Fibroblast of lung (primary cell): ENCODE measurements at regions not wholly inside any gene's neighbourhood (a gene's known extent, or its start where the extent isn't known, plus 50 kb on each side); places are given as distances from the start of the nearest gene placed in this dataset.

Experiments used
- DNase-seq, 2 donors: peaks; one replicate each; pipeline versions ENCODE4 v3.0.0 to v3.0.0-alpha.2; 2010; ENCODE audit warnings: low read depth in 2 of 2
- H2AFZ ChIP-seq: 2 replicates; pipeline ENCODE4 v1.5.1; 2012; ENCODE audit warnings: low read length, control low read depth, inconsistent platforms
- H3K27ac ChIP-seq: 2 replicates; pipeline ENCODE4 v1.5.1; 2011; ENCODE audit warnings: low read length, control low read depth; ENCODE audit not compliant: insufficient read depth
- H3K27me3 ChIP-seq: 2 replicates; pipeline ENCODE4 v1.5.1; 2011; ENCODE audit warnings: mild to moderate bottlenecking, low read length; ENCODE audit not compliant: control insufficient read depth, insufficient read depth
- H3K36me3 ChIP-seq: 2 replicates; pipeline ENCODE4 v1.5.1; 2011; ENCODE audit warnings: low read length; ENCODE audit not compliant: control insufficient read depth, insufficient read depth
- H3K4me1 ChIP-seq: 2 replicates; pipeline ENCODE4 v1.5.1; 2011; ENCODE audit warnings: low read length; ENCODE audit not compliant: control insufficient read depth, insufficient read depth; ENCODE audit errors: extremely low read depth
- H3K4me2 ChIP-seq: 2 replicates; pipeline ENCODE4 v1.5.1; 2011; ENCODE audit warnings: low read length, control low read depth; ENCODE audit not compliant: insufficient read depth; ENCODE audit errors: extremely low read depth
- H3K4me3 ChIP-seq, 4 experiments: fragments of 200-600 bp in 1 of 4; sonication (generic) in 1 of 4; replicated peaks in 1 of 4; 2 replicates each; pipeline ENCODE4 v1.5.1; 2011 to 2016; ENCODE audit warnings: low read length in 4 of 4, low read depth in 3 of 4, mild to moderate bottlenecking in 3 of 4, control low read depth in 2 of 4, inconsistent platforms in 1 of 4, mixed read lengths in 1 of 4; ENCODE audit not compliant: insufficient read depth in 1 of 4; ENCODE audit errors: control extremely low read depth in 1 of 4
- H3K79me2 ChIP-seq: 2 replicates; pipeline ENCODE4 v1.5.1; 2012; ENCODE audit warnings: mild to moderate bottlenecking, low read length, inconsistent platforms; ENCODE audit not compliant: control insufficient read depth, insufficient read depth
- H3K9ac ChIP-seq: 2 replicates; pipeline ENCODE4 v1.5.1; 2011; ENCODE audit warnings: mild to moderate bottlenecking, low read length, control low read depth; ENCODE audit not compliant: insufficient read depth
- H3K9me3 ChIP-seq: 2 replicates; pipeline ENCODE4 v1.5.1; 2012; ENCODE audit warnings: low read depth, low read length; ENCODE audit not compliant: control insufficient read depth, insufficient read depth
- H4K20me1 ChIP-seq: 2 replicates; pipeline ENCODE4 v1.5.1; 2011; ENCODE audit warnings: low read length; ENCODE audit not compliant: control insufficient read depth, insufficient read depth; ENCODE audit errors: extremely low read depth
- CTCF ChIP-seq, 2 donors: IDR thresholded peaks in 1 of 2; conservative IDR thresholded peaks in 1 of 2; 1 replicate in 1 of 2; 2 replicates in 1 of 2; pipeline ENCODE4 v1.5.1; 2011 to 2012; ENCODE audit warnings: low read length in 2 of 2, control low read depth in 1 of 2, inconsistent platforms in 1 of 2, low read depth in 1 of 2, mild to moderate bottlenecking in 1 of 2
- EZH2 ChIP-seq: IDR thresholded peaks from 2 replicates; pipeline ENCODE4 v1.5.1; 2012; ENCODE audit warnings: low read length, control low read depth, mild to moderate bottlenecking; ENCODE audit errors: missing control alignments

GRCh38 chr6:16851044-16851540 lies 89.8 kb upstream of the ATXN1 start:
- DNase-seq, result no peak
- TF ChIP-seq CTCF (conservative IDR thresholded peaks at IDR 0.05 in 1 of 2, IDR thresholded peaks at IDR 0.05 in 1 of 2; ENCODE audit: low read depth in 1 of 2, low read length in 2 of 2) (no peak), EZH2 (no peak)
- Histone ChIP-seq H2AFZ (no peak overlapping the region), H3K27ac (no peak overlapping the region), H3K9me3 (no peaks in the 10 kb centered on the region), H3K79me2 (no peaks in the 10 kb centered on the region), H3K9ac (no peak overlapping the region), H3K27me3 (no peaks in the 10 kb centered on the region), H3K4me3 (no peak overlapping the region), H3K4me2 (no peak overlapping the region), H4K20me1 (no peaks in the 10 kb centered on the region), H3K4me1 (no peaks in the 10 kb centered on the region), H3K36me3 (no peaks in the 10 kb centered on the region)

GRCh38 chr6:16850681-16851026 lies 89.4 kb upstream of the ATXN1 start:
- H3K4me2 ChIP-seq, result no peak overlapping the region
- no peak overlapping the region for H3K9ac ChIP-seq
- no peaks in the 10 kb centered on the region for H3K4me1 ChIP-seq
- no peaks in the 10 kb centered on the region for H3K9me3 ChIP-seq
- H3K36me3 ChIP-seq, result no peaks in the 10 kb centered on the region
- no peaks in the 10 kb centered on the region for H3K79me2 ChIP-seq
- no peaks in the 10 kb centered on the region for H4K20me1 ChIP-seq
- TF ChIP-seq EZH2, result no peak
- no peak overlapping the region for H3K27ac ChIP-seq
- H3K4me3 ChIP-seq, result no peak overlapping the region
- DNase-seq, result no peak
- H2AFZ ChIP-seq, result no peak overlapping the region
- no peaks in the 10 kb centered on the region for H3K27me3 ChIP-seq

GRCh38 chr6:16849988-16850680 lies 88.9 kb upstream of the ATXN1 start:
- Histone ChIP-seq H4K20me1 (no peaks in the 10 kb centered on the region), H3K4me1 (no peaks in the 10 kb centered on the region), H2AFZ (no peak overlapping the region), H3K9ac (no peak overlapping the region), H3K27me3 (no peaks in the 10 kb centered on the region), H3K9me3 (no peaks in the 10 kb centered on the region), H3K4me3 (no peak overlapping the region), H3K79me2 (no peaks in the 10 kb centered on the region), H3K4me2 (no peak overlapping the region), H3K27ac (no peak overlapping the region), H3K36me3 (no peaks in the 10 kb centered on the region)
- peak in 1 of 2 donors; percentile 55 for DNase-seq
- TF ChIP-seq CTCF (conservative IDR thresholded peaks at IDR 0.05 in 1 of 2, IDR thresholded peaks at IDR 0.05 in 1 of 2; ENCODE audit: low read depth in 1 of 2, low read length in 2 of 2) (no peak), EZH2 (no peak)
